ENCODE measurements at regions not wholly inside any gene's neighbourhood (a gene's known extent, or its start where the extent isn't known, plus 50 kb on each side); places are given as distances from the start of the nearest gene placed in this dataset.
"Not testable (repeated sequence)": the region's sequence is repeated elsewhere in the genome, so short reads cannot be mapped to it uniquely, and the experiment has no call there.

DNA sequence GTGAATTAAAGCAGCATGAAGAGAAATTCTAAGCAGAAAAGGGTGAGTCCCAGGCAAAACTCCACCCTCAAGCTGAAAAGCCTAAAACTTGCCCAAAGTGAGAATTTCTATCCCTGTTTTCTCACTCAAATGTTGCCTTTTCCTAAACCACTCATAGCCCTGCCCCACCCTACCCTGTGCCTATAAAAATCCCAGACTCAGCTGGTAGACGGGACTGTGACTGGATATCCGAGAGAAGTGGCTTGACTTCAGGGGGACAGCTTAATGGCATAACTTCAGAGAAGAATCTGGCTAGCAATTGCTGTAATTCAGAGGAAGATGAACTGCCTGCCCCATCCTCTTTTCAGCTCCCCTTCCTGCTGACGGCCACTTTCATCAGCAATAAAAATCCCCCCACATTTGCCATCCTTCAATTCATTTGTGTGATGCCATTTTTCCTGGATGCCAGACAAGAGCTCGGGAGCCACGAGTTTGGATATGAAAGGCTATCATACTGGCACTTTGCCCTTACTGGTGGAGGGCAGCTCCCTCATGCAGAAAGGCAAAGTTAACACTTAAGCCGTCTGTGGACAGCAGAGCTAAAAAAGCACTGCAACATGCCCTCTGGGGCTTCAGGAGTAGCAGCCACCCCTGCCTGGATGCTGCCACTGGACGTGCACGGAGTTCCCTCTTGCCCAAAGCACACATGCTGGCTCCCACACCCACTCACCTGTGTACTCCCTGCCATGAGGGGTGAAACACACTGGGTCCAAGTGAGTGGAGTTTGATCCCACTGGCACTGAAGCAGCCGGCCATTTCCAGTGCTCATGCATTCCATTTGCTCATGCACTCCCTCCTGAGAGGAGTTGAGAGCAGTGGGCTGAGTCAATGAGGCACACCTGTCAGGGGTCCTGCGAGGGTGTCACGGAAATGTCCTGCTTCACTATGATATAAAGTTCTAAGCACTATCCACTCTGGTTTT lies 670.6 kb downstream of the PLOD2 start:
- no peak for DNase-seq

DNA sequence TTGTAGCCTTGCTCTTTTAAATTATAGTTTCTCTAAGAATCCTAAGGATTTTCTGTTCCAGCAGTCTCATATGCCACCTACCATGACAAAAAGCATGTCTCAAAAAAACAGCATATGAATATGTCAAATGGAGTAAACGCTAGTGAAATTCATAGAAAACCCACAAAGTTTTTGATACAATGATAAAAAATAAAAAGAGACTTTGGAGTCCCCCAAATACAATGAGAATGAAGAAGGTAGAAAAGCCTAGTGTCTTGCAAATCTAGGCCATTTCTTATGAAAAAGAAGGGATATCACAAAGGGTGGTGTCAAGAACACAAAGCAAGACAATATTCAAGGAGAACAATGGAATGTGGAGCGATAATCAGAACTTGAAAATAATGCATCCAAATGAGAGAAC lies 668.5 kb downstream of the PLOD2 start:
- DNase-seq = no peak

- not testable (repeated sequence) for DNase-seq
These were observed 643.6 kb downstream of the PLOD2 start for GRCh38 chr3:145517416-145517815.

DNA sequence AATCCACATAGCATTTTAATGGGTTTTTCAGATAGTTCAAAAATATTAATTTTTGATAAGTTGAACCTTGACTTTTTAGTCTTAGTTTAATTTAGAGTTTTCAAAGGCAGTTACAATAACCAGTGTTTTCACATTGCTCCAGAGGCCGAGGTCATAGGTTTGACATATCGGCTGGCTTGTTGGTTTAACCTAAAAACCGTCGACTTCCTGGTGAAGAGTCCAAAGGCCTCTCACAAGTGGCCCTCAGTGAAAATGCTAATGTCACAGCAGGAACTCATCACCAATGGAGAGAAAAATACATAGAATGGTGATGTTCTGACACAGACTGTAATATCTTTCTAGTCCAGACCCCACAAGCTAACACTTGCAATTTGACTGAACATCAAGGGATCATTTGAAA lies 642.3 kb downstream of the PLOD2 start:
- DNase-seq = no peak

DNA sequence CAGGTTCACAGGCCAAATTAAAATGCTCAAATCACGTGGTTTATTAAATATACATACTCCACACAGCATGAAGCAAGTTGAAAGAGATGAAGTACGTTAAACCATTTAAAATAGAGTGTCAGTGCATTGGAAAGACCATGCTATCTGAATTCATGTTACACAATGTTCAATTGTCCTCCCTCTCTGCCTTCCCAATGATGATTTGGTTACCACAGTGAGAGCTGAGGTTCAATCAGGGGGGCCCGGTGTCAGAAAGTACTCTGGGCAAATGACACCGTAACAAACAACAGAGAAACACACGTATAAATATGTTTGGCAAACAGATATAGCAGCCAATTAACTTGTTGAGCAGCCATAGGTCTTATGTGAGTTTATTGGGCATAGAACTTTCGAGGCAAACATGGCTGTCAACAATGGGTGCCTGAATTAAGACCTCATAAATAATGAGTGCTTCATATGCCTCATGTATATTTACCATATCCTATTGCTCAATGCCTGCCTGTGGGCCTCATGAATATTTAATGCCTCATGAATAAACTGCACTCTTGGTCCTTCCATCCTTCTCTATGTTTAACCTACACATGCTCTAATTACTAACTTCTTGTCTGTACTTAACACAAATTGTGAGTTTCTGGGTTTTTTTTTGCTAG lies 641.5 kb downstream of the PLOD2 start:
- DNase-seq = no peak

DNA sequence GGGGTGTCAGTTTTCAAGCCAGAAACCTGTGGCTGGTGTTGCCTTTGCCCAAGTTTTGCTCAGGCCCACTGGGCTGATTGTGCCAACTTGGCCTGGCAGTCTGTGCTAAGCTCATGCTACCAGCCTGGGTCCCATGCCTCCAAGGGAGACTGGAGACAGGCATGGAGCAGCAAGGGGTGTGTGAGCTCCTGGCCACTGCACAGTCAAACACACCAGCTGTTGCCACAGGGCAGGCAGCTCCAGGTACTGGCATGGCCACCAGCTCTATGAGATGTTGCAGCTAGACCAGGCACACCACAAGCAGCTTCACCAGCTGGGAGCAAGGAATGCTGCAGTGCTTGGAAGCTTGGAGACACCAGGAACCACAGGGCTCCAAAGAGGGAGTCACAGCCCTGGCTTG lies 638.8 kb downstream of the PLOD2 start:
- no peak for DNase-seq

- no peak for DNase-seq
These were observed 637.9 kb downstream of the PLOD2 start for GRCh38 chr3:145522893-145523651.

DNA sequence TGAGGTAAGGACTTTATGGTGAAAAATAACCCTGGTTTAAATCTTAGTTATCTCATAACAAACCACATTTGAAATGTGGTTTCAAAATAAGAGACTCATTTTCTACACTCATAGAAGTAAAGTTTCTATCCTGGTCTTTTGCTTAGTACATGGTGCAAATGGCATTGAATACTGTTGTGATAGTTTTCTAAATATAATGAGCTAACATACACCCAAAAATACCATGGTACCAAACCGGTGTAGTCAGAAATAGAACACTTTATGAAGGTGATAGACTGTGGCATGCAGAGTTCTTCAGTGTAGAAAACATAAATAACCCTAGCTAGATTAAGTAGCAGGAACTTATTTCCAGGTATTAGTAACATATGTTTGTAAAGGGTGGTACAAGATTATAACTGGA lies 629.4 kb downstream of the PLOD2 start:
- no peak for DNase-seq

- no peak for DNase-seq
These were observed 627.3 kb downstream of the PLOD2 start for GRCh38 chr3:145533696-145534095.

DNA sequence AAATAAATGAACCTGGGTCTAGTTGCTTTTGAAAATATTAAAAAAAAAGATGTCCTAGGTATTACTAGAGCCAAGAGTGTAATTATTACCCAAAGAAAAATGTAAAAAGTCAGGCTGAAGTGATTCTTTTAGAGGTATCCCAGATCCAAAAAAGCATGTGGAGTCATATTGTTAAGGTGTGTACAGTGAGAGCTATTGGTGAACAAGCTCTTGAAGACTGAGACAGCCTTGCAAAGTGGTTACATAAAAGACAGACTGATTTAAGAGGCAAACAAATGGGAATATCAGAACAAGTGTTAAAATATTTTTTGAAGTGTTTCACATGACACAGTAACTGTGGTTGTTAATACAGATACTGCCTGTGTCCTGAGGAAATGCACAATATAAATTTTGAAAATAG lies 624.5 kb downstream of the PLOD2 start:
- DNase-seq = no peak

- no peak for DNase-seq
These were observed 610.5 kb downstream of the PLOD2 start for GRCh38 chr3:145550522-145550921.

DNA sequence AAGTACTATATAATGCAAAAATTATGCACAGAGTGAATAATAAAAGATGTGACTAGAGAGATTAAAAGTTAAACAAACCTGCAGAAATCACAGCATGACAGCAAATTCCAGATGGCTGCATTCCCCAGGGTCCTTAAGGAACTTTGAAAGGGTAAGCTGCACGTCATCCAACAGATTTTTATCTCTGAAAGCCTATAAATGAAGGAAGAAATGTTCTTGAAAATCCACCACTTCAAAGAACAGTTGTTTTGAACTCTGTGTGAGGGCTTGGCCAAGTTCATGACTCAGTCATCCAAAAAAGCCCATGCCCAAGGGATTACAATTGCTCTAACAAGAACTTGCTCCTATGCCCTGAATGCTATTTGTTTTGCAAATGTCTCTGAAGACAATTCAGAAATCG lies 603.6 kb downstream of the PLOD2 start:
- DNase-seq = no peak

- no peak for DNase-seq
These were observed 582.5 kb downstream of the PLOD2 start for GRCh38 chr3:145578471-145578870.

DNA sequence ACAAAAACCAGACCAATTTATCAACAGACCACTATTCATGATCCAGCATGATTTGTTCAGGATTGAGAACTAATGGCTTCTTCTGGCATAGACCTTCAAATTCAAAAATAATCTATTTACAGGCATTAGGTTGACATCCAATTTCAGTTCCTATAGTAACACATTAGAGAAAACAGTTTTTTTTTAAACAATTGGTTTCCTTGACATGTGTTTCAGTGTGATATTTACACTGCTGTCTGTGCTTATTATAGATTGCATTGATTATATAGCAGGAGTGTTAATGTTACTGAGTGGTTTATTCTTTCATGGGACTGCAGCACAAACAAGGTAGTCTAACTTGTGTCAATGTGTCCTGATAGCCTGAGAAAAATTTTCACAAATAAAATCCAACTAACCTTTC lies 579.3 kb downstream of the PLOD2 start:
- DNase-seq = no peak

- no peak for DNase-seq
These were observed 556.1 kb downstream of the PLOD2 start for GRCh38 chr3:145604851-145605250.

DNA sequence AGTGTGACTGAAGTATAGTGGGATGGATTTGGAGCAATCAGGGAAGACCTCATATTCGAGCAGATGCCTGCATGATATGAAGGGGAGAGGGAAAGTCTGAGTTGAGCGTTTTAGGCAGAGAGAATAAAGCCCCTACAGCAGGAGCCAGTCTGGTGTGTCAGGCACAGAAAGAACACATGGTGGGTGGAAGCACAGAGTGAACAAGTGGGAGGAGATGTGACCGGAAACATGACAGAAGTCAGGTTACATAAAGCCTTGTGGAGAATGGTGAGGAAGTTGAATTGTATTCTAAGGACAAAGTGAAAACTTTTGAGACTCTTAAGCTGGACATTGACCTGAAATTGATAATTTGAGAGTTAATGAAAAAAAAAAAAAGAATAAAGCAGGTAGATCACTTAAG lies 541.0 kb downstream of the PLOD2 start:
- DNase-seq = no peak

DNA sequence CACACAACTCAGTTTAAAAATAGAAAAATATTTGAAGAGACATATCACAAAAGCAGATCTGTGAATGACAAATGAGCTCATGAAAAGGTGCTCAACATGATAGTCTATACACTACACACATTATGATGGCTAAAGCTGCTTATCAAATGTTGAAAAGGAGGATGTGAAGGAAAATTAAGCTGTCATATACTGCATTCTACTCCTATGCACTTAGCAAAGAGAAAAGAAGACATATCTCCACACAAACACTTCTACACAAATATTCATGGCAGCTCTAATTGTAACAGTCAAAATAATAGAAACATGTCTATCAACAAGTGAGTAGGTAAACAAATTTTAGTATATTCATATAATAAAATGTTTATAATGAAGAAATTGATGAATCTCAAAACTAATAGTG lies 540.5 kb downstream of the PLOD2 start:
- no peak for DNase-seq

DNA sequence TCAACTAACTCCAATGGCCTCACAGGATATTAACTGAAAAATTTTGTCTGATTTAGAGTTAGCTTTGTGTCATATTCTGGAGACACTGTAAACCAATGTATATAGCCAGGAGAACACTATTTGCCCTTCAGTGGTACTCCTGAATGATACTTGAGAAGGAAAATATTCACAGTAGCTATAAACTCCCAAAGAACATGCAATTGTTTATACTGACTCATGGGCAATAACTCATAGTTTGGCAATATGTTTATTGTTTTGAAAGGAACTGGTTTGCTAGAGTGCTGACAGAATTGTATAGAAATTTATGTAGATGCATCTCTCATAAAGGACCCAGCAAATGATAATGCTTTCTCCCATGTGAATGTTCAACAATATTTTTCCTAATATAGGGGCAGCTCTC lies 537.6 kb downstream of the PLOD2 start:
- DNase-seq = no peak

GRCh38 chr3:145628211-145628610 lies 532.8 kb downstream of the PLOD2 start:
- no peak for DNase-seq

DNA sequence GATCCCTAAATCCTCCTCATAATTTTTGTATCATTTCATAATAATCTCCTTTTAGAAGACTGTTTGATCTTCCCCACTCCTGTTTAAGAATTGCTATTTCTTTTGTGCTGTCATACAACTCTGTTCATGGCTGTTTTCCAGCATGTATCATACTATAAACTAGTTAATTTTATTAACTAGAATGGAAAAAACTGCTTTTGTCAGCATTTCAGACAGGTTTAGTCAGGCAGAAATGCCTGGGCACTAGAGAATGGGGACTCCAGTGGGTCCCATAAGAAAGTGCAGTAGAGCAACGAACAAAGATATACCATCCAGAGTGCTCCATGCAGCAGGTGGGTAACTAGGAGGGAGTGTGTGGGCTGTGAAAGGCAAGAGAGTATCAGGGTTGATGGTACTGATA lies 523.9 kb downstream of the PLOD2 start:
- no peak for DNase-seq

DNA sequence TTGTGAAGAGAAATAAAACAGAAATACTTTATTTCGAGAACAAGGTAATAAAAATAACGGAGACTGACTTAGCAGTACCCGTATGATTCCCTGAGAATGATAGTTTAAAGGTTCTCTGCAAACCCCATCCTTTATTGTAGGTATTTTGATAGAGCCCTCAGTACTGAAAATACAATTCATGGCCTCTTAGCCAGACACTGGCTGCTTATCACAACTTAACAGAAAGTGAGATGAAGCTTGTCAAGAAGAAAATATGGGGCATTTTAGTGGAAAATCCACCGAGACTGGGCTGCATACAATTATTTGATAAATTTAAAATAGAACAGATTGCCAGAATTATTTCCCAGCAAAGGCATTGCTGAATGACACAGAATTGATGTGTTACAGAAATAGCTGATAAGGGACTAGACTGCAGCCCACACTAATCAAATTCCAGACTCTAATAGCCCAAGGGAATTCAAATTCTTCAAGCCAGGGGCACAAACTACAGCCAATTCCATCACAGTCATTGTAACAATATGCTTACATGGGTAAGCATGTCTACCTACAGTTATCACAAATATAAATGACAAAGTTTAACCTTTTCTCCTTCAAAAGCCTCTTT lies 521.9 kb downstream of the PLOD2 start:
- no peak for DNase-seq

GRCh38 chr3:145639875-145640274 lies 521.1 kb downstream of the PLOD2 start:
- no peak for DNase-seq

GRCh38 chr3:145648396-145648795 lies 512.6 kb downstream of the PLOD2 start:
- no peak for DNase-seq

All from suppressor macrophage treated with lipopolysaccharide for 1 hour (primary cell).